ENCODE measurements at regions not wholly inside any gene's neighbourhood (a gene's known extent, or its start where the extent isn't known, plus 50 kb on each side); places are given as distances from the start of the nearest gene placed in this dataset.

GRCh38 chr21:23067672-23068071 is 2069.5 kb downstream of the NCAM2 start:
- intact Hi-C loops (cut with DNase I; ENCODE audit: low total_unique reads) = no loop called here
- no peak for TF ChIP-seq CTCF (IDR thresholded peaks at IDR 0.05)
- TF ChIP-seq POLR2A (IDR thresholded peaks at IDR 0.05) = no peak
- no peak for DNase-seq
- Histone ChIP-seq H3K4me1 (no peaks in the 10 kb centered on the region), H3K27me3 (no peaks in the 10 kb centered on the region), H3K9me3 (no peaks in the 10 kb centered on the region), H3K36me3 (no peaks in the 10 kb centered on the region), H3K27ac (no peak overlapping the region), H3K4me3 (no peak overlapping the region)

- Histone ChIP-seq H3K4me1 (no peaks in the 10 kb centered on the region), H3K27ac (no peak overlapping the region), H3K36me3 (no peaks in the 10 kb centered on the region), H3K4me3 (no peak overlapping the region), H3K9me3 (no peaks in the 10 kb centered on the region), H3K27me3 (no peaks in the 10 kb centered on the region)
- TF ChIP-seq CTCF (IDR thresholded peaks at IDR 0.05) = no peak
- no peak for TF ChIP-seq POLR2A (IDR thresholded peaks at IDR 0.05)
- intact Hi-C loops (cut with DNase I; ENCODE audit: low total_unique reads) = no loop called here
- DNase-seq = no peak
These were observed 2085.0 kb downstream of the NCAM2 start for GRCh38 chr21:23083242-23083641.

- H3K27ac ChIP-seq = no peak overlapping the region
- no peaks in the 10 kb centered on the region for H3K9me3 ChIP-seq
- DNase-seq = no peak
- intact Hi-C loops (cut with DNase I; ENCODE audit: low total_unique reads) = no loop called here
- no peaks in the 10 kb centered on the region for H3K27me3 ChIP-seq
- TF ChIP-seq CTCF (IDR thresholded peaks at IDR 0.05) (no peak), POLR2A (IDR thresholded peaks at IDR 0.05) (no peak)
- no peak overlapping the region for H3K4me3 ChIP-seq
- H3K4me1 ChIP-seq = no peaks in the 10 kb centered on the region
- no peaks in the 10 kb centered on the region for H3K36me3 ChIP-seq
These were observed 2095.1 kb downstream of the NCAM2 start for GRCh38 chr21:23093259-23093658.

GRCh38 chr21:23099185-23099584 is 2101.0 kb downstream of the NCAM2 start:
- Histone ChIP-seq H3K36me3 (no peaks in the 10 kb centered on the region), H3K4me1 (no peaks in the 10 kb centered on the region), H3K27me3 (no peaks in the 10 kb centered on the region), H3K9me3 (no peaks in the 10 kb centered on the region), H3K4me3 (no peak overlapping the region), H3K27ac (no peak overlapping the region)
- no peak for DNase-seq
- TF ChIP-seq POLR2A (IDR thresholded peaks at IDR 0.05) = no peak
- TF ChIP-seq CTCF (IDR thresholded peaks at IDR 0.05) = no peak
- intact Hi-C loops (cut with DNase I; ENCODE audit: low total_unique reads) = no loop called here

GRCh38 chr21:23101111-23101510 is 2102.9 kb downstream of the NCAM2 start:
- Histone ChIP-seq H3K27ac (no peak overlapping the region), H3K27me3 (no peaks in the 10 kb centered on the region), H3K4me3 (no peak overlapping the region), H3K4me1 (no peaks in the 10 kb centered on the region), H3K9me3 (no peaks in the 10 kb centered on the region), H3K36me3 (no peaks in the 10 kb centered on the region)
- intact Hi-C loops (cut with DNase I; ENCODE audit: low total_unique reads) = no loop called here
- no peak for TF ChIP-seq CTCF (IDR thresholded peaks at IDR 0.05)
- TF ChIP-seq POLR2A (IDR thresholded peaks at IDR 0.05) = no peak
- no peak for DNase-seq

Data from uterus (tissue), 3 donors.